Loucy (cell line): ENCODE measurements at regions not wholly inside any gene's neighbourhood (a gene's known extent, or its start where the extent isn't known, plus 50 kb on each side); places are given as distances from the start of the nearest gene placed in this dataset.

Experiments
- CTCF ChIP-seq: fragments of 200-600 bp; sonication (generic); conservative IDR thresholded peaks from 2 replicates; pipeline ENCODE4 v1.5.1; 2014; ENCODE audit warnings: mild to moderate bottlenecking, antibody characterized with exemption, low read length
- EZH2phosphoT487 ChIP-seq: fragments of 200-600 bp; IDR thresholded peaks from 2 replicates; pipeline ENCODE4 v1.6.1; 2018; ENCODE audit warnings: antibody characterized with exemption, mild to moderate bottlenecking, moderate library complexity, borderline replicate concordance

DNA sequence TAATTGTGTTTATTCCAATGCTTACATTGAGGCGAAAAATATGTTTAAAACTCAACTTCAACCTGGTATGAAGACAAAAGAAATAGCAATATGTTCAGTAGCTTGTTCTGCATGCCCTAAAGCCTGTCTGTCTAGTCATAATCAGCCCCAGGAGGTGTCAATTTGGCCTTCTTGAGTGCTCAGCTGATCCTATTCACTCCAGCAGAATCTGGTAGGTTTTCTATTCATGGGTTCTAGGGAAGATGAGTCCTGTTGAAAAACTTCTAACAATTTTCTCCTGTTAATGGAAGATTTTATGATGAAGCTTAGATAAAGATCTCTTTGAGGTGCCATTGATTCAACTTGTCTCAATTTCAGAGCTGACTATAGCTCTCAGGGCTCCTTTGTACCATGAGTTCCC lies 402.0 kb upstream of the UBE2E3 start:
- TF ChIP-seq CTCF (no peak), EZH2phosphoT487 (no peak)
